Loucy (cell line): ENCODE measurements at regions not wholly inside any gene's neighbourhood (a gene's known extent, or its start where the extent isn't known, plus 50 kb on each side); places are given as distances from the start of the nearest gene placed in this dataset.

Experiments used
- EZH2phosphoT487 ChIP-seq: fragments of 200-600 bp; IDR thresholded peaks from 2 replicates; pipeline ENCODE4 v1.6.1; 2018; ENCODE audit warnings: antibody characterized with exemption, mild to moderate bottlenecking, moderate library complexity, borderline replicate concordance
- TF ChIP-seq, protein P1 (sequence below): fragments of 200-600 bp; sonication (generic); conservative IDR thresholded peaks from 2 replicates; pipeline ENCODE4 v1.5.1; 2014; ENCODE audit warnings: mild to moderate bottlenecking, antibody characterized with exemption, low read length

- TF ChIP-seq, protein P1, sequence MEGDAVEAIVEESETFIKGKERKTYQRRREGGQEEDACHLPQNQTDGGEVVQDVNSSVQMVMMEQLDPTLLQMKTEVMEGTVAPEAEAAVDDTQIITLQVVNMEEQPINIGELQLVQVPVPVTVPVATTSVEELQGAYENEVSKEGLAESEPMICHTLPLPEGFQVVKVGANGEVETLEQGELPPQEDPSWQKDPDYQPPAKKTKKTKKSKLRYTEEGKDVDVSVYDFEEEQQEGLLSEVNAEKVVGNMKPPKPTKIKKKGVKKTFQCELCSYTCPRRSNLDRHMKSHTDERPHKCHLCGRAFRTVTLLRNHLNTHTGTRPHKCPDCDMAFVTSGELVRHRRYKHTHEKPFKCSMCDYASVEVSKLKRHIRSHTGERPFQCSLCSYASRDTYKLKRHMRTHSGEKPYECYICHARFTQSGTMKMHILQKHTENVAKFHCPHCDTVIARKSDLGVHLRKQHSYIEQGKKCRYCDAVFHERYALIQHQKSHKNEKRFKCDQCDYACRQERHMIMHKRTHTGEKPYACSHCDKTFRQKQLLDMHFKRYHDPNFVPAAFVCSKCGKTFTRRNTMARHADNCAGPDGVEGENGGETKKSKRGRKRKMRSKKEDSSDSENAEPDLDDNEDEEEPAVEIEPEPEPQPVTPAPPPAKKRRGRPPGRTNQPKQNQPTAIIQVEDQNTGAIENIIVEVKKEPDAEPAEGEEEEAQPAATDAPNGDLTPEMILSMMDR, result no peak
- no peak for TF ChIP-seq EZH2phosphoT487
These were observed 120.3 kb upstream of the SOX5 start for GRCh38 chr12:24069532-24070395.
